ENCODE measurements at regions not wholly inside any gene's neighbourhood (a gene's known extent, or its start where the extent isn't known, plus 50 kb on each side); places are given as distances from the start of the nearest gene placed in this dataset.

DNA sequence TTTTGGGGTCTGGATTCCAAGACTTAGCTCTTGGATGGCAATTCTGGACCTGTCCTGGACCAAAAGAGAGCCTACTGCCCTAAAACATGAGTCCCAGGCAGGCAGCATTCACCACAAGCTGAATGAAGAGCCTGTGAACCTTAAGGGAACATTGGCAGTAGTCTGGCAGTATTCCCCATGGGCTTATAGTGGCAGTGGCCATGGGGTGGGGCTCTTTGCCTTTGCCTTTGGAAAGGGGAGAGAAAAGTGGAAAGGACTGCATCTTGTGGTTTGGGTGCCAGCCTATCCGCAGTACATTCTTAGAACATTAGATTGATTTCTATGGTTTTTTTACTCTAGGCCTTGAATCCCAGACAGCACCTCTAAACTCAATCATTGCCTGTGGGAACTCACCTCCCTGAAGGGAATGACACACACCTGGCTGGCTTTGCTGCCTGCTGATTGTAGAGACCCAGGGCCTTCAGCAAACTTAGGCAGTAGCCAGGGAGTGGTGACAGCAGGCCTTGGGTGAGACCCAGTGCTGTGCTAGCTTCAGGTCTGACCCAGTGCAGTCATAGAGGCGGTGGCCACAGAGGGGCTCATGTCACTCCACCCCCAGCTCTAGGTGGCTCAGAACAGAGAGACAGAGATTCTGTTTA is 216.3 kb downstream of the CETN3 start:
- TF ChIP-seq CTCF (IDR thresholded peaks at IDR 0.05; ENCODE audit: insufficient read depth, low read length, poor library complexity, severe bottlenecking) (no peak), EZH2phosphoT487 (conservative IDR thresholded peaks at IDR 0.05; ENCODE audit: low read length) (no peak)

All from SU-DHL-6 (cell line).